ENCODE measurements at regions not wholly inside any gene's neighbourhood (a gene's known extent, or its start where the extent isn't known, plus 50 kb on each side); places are given as distances from the start of the nearest gene placed in this dataset.

DNA sequence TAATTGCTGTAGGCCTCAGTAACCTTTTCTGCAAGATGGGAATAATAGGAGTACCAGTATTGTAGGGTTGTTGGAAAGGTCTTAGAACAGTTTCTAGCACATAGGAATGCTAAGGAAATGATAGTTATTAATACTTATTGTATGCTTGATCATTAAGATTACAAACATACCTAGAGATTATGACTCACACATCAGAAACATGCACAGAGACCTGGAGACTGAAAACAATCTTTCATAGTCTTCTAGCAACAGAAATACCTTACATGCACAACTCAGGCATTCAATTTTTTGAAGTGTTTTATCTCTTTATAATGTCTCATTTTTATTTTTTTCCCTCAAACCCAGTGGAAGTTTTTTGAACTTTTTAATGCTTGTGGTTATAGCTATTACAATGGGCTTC, 104.4 kb upstream of the ZBTB20 start:
- H3K4me1 ChIP-seq: no peaks in the 10 kb centered on the region
- intact Hi-C loops (cut with DNase I; ENCODE audit: low total_unique reads) (no loop called here), in situ Hi-C loops (cut with MboI; ENCODE audit: low pct_ligation_motif_present in 1 of 4, low pct_unique_long_range_greater_than_20kb in 1 of 4, low sequenced_read_pairs in 3 of 4) (no loop called here)
- no peak overlapping the region for H3K27ac ChIP-seq
- no peaks in the 10 kb centered on the region for H3K27me3 ChIP-seq
- DNase-seq: no peak
- TF ChIP-seq, protein P1, sequence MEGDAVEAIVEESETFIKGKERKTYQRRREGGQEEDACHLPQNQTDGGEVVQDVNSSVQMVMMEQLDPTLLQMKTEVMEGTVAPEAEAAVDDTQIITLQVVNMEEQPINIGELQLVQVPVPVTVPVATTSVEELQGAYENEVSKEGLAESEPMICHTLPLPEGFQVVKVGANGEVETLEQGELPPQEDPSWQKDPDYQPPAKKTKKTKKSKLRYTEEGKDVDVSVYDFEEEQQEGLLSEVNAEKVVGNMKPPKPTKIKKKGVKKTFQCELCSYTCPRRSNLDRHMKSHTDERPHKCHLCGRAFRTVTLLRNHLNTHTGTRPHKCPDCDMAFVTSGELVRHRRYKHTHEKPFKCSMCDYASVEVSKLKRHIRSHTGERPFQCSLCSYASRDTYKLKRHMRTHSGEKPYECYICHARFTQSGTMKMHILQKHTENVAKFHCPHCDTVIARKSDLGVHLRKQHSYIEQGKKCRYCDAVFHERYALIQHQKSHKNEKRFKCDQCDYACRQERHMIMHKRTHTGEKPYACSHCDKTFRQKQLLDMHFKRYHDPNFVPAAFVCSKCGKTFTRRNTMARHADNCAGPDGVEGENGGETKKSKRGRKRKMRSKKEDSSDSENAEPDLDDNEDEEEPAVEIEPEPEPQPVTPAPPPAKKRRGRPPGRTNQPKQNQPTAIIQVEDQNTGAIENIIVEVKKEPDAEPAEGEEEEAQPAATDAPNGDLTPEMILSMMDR (IDR thresholded peaks at IDR 0.05): no peak
- TF ChIP-seq POLR2AphosphoS5 (IDR thresholded peaks at IDR 0.05) (no peak), POLR2A (IDR thresholded peaks at IDR 0.05) (no peak), EP300 (IDR thresholded peaks at IDR 0.05; ENCODE audit: low read depth) (no peak)
- no peaks in the 10 kb centered on the region for H3K9me3 ChIP-seq
- H3K36me3 ChIP-seq: no peaks in the 10 kb centered on the region
- no peak overlapping the region for H3K4me3 ChIP-seq

DNA sequence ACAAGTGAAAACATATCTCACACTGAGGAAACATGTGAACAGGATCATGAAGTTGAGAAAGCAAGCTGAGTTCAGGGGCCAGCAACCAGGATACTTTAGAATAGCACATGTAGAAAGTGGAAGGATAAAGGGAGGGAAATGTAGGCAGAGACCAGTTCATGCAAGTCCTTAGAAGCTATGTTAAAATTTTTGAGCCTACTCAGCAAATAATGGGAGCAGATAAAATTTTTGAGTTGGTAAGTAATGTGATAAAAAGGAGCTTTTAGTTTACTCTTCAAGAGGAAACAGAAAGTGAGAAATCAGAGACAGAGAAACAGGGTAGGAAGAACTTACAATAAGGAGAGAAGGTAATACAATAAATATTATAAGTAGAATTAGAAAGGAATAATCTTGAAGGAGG, 105.6 kb upstream of the ZBTB20 start:
- Histone ChIP-seq H3K27me3 (no peaks in the 10 kb centered on the region), H3K4me1 (no peaks in the 10 kb centered on the region), H3K36me3 (no peaks in the 10 kb centered on the region), H3K9me3 (no peaks in the 10 kb centered on the region), H3K27ac (no peak overlapping the region), H3K4me3 (no peak overlapping the region)
- DNase-seq: no peak
- intact Hi-C loops (cut with DNase I; ENCODE audit: low total_unique reads): no loop called here
- TF ChIP-seq POLR2A (IDR thresholded peaks at IDR 0.05) (no peak), POLR2AphosphoS5 (IDR thresholded peaks at IDR 0.05) (no peak), EP300 (IDR thresholded peaks at IDR 0.05; ENCODE audit: low read depth) (no peak)
- TF ChIP-seq, protein P1 (IDR thresholded peaks at IDR 0.05): no peak
- in situ Hi-C loops (cut with MboI; ENCODE audit: low pct_ligation_motif_present in 1 of 4, low pct_unique_long_range_greater_than_20kb in 1 of 4, low sequenced_read_pairs in 3 of 4): no loop called here

DNA sequence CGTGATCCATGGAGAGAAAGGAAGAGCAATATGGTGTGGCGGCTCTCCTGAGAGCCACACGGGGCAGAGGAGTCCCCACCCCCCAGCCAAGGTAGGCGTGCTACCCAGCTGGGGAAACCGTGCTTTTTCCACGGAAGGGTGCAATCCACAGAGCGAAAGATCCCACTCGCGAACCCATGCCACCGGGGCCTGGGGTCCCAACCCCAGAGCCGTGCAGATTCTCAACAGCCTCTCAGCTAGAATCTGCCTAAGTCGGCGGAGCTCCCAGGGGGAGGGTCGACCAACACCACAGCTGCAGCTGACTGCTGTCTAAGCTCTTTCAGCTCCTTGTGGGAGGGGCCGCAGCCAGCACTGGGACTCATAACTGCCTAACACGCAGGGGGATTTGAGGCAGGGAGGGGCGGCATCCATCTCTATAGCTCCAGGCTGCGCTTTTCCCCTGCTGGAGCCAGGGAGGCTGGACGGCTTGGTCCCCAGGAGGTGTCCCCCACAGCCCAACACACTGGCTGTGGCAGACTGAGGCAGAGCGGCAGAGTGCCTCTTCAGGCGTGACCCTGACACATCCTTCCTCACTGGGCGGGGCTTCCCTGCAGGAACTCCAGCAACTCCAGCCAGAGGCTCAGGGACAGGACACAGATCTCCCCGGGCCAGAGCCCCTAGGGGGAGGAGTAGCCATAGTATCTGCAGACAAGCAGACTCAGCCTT, 107.6 kb upstream of the ZBTB20 start:
- Histone ChIP-seq H3K4me1 (no peaks in the 10 kb centered on the region), H3K27ac (no peak overlapping the region), H3K36me3 (no peaks in the 10 kb centered on the region), H3K9me3 (no peaks in the 10 kb centered on the region), H3K4me3 (no peak overlapping the region), H3K27me3 (no peaks in the 10 kb centered on the region)
- WGBS, 2 donors (ENCODE audit: low coverage in 1 of 2): 92% methylated on average over 18 of the region's 23 CpGs; no CpG with 5 or more reads in 1 of the 2 donors
- TF ChIP-seq, protein P1 (IDR thresholded peaks at IDR 0.05): no peak
- TF ChIP-seq POLR2AphosphoS5 (IDR thresholded peaks at IDR 0.05) (no peak), POLR2A (IDR thresholded peaks at IDR 0.05) (no peak), EP300 (IDR thresholded peaks at IDR 0.05; ENCODE audit: low read depth) (no peak)
- no peak for DNase-seq
- in situ Hi-C loops (cut with MboI; ENCODE audit: low pct_ligation_motif_present in 1 of 4, low pct_unique_long_range_greater_than_20kb in 1 of 4, low sequenced_read_pairs in 3 of 4): no loop called here
- intact Hi-C loops (cut with DNase I; ENCODE audit: low total_unique reads): no loop called here

DNA sequence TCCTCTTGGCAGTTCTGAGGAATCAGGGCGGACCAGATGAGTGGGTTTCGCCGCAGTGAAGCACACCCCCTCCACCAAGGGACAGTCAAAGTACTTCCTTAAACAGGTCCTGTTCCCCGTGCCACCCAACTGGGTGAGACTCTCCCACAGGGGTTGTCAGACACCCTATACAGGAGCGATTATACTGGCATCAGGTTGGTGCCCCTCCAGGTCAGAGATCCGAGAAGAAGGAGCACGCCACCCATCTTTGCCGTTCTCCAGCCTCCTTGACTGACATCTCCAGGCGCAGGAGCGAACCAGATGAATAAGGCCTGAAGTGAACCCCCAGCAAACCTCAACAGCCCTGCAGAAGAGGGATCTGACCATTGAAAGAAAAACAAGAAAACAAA, 108.1 kb upstream of the ZBTB20 start:
- no peak for DNase-seq
- H3K4me1 ChIP-seq: no peaks in the 10 kb centered on the region
- 94 to 100% methylated on average over 1 to 10 of the region's 10 CpGs for WGBS, 2 donors (ENCODE audit: low coverage in 1 of 2)
- H3K9me3 ChIP-seq: no peaks in the 10 kb centered on the region
- H3K36me3 ChIP-seq: no peaks in the 10 kb centered on the region
- H3K4me3 ChIP-seq: no peak overlapping the region
- TF ChIP-seq POLR2AphosphoS5 (IDR thresholded peaks at IDR 0.05) (no peak), POLR2A (IDR thresholded peaks at IDR 0.05) (no peak), EP300 (IDR thresholded peaks at IDR 0.05; ENCODE audit: low read depth) (no peak)
- TF ChIP-seq, protein P1 (IDR thresholded peaks at IDR 0.05): no peak
- no peak overlapping the region for H3K27ac ChIP-seq
- intact Hi-C loops (cut with DNase I; ENCODE audit: low total_unique reads) (no loop called here), in situ Hi-C loops (cut with MboI; ENCODE audit: low pct_ligation_motif_present in 1 of 4, low pct_unique_long_range_greater_than_20kb in 1 of 4, low sequenced_read_pairs in 3 of 4) (no loop called here)
- H3K27me3 ChIP-seq: no peaks in the 10 kb centered on the region
